RWPE1 (cell line): ENCODE measurements at regions not wholly inside any gene's neighbourhood (a gene's known extent, or its start where the extent isn't known, plus 50 kb on each side); places are given as distances from the start of the nearest gene placed in this dataset.

ENCODE experiments used
- CTCF ChIA-PET: fragments of 350-600 bp; sonication (Branson Sonifier 250); formaldehyde crosslinking; extraction: SDS; loops from one replicate; lab custom pipeline; 2021; lab: Yijun Ruan, JAX
- POLR2A ChIA-PET: fragments of 400-600 bp; formaldehyde crosslinking; extraction: SDS; loops from one replicate; lab custom pipeline; 2020; ENCODE audit warnings: antibody characterized with exemption; ENCODE audit not compliant: low non-redundant PET; lab: Yijun Ruan, JAX
- DNase-seq: peaks from one replicate; pipeline ENCODE4 v3.0.0; 2012; ENCODE audit warnings: low spot score
- H3K27ac ChIP-seq: fragments of 450-650 bp; 2 replicates; pipeline ENCODE4 v1.5.1; 2017
- CTCF ChIP-seq: fragments of 450-650 bp; conservative IDR thresholded peaks from 2 replicates; pipeline ENCODE4 v1.5.1; 2017; ENCODE audit warnings: low read depth, mild to moderate bottlenecking

DNA sequence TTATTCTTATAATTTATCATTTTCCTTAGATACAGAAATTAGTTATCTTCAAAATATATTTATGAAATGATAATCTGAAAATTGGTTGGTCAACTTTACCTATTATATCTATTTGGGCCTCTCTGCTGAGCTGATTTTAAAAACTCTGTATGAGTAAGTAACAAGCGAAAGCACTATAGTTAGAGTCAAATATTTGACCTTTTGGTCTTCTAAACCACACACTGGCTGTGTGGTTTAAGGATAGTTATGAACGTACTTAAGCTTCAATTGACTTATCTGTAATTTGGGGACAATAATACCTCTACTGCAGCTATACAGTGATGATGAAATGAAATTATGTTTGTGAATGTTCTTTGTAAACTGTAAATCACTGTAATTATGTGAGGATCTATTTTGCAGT, 763.9 kb upstream of the GRM7 start:
- TF ChIP-seq CTCF, result no peak
- H3K27ac ChIP-seq, result no peak overlapping the region
- DNase-seq, result no peak
- POLR2A ChIA-PET, result no interaction called here
- CTCF ChIA-PET, result no interaction called here

DNA sequence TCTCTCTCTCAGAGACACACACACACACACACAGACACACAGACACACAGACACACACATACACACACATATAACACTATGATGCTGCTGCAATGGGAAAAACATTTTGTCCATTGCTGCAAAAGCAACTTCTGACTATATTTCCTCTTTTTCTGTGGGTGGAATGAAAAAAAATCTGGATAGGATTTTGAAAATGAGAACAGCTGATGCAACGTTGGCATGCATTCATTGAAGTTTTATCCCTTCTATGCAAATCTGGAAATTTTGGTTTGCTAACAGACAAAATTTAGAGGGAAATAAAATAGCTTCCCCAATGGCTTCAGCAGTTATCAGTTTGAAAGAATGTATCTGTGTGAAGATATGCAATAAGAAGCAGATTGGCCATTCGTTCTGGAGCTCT, 763.4 kb upstream of the GRM7 start:
- TF ChIP-seq CTCF, result no peak
- ChIA-PET POLR2A (no interaction called here), CTCF (no interaction called here)
- no peak overlapping the region for H3K27ac ChIP-seq
- DNase-seq, result no peak

- DNase-seq, result no peak
- ChIA-PET CTCF (no interaction called here), POLR2A (no interaction called here)
- no peak overlapping the region for H3K27ac ChIP-seq
- no peak for TF ChIP-seq CTCF
Observed at GRCh38 chr3:6098516-6099157, 762.3 kb upstream of the GRM7 start.

DNA sequence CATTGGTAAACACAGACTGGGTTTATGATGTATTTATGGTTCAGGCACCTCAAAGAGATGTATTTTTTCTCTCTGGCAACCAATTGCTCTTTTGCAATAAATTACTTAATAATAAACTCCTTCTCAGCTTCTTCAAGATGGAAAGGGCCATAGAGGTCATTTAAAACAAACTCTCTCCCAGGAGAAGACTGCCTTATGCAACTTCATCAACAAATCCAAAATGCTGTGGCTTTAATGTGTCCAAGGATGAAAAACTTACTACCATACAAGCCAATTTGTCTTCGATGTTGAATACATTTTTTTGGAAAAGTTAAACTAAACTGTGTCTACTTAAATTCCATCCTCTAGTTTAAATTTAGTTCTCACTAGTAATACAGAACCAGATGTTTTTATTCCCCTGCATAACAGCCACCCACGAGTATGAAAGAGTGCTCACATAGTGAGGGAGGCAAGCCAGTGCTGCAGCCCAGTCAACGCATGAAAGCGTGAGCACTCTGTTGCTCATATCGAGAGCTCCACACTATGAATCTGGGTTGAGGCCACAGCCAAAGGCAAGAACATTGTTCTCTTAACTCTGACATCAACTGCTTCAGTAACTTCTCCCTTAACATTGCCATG, 761.3 kb upstream of the GRM7 start:
- ChIA-PET POLR2A (no interaction called here), CTCF (no interaction called here)
- no peak for DNase-seq
- H3K27ac ChIP-seq, result no peak overlapping the region
- TF ChIP-seq CTCF, result no peak

DNA sequence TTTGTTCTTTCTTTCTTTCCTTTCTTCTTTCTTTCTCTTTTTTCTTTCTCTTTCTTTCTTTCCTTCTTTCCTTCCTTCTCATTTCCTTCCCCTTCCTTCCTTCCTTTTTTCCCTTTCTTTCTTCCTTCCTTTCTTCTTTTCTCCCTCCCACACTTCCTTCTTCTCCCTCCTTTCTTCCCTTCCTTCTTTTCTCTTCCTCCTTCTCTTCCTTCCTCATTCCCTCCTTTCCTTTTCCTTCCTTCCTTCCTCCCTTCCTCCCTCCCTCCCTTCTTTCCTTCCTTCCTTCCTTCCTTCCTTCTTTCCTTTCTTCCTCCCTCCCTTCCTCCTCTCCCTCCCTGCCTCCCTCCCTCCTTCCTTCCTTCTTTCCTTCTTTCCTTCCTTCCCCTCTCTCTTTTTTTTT, 755.7 kb upstream of the GRM7 start:
- ChIA-PET POLR2A (no interaction called here), CTCF (no interaction called here)
- DNase-seq, result no peak
- TF ChIP-seq CTCF, result no peak
- H3K27ac ChIP-seq, result no peak overlapping the region

GRCh38 chr3:6108957-6109356, 752.0 kb upstream of the GRM7 start:
- no peak for DNase-seq
- POLR2A ChIA-PET, result no interaction called here
- no peak overlapping the region for H3K27ac ChIP-seq
- TF ChIP-seq CTCF, result no peak
- CTCF ChIA-PET, result no interaction called here
